ENCODE measurements at regions not wholly inside any gene's neighbourhood (a gene's known extent, or its start where the extent isn't known, plus 50 kb on each side); places are given as distances from the start of the nearest gene placed in this dataset.
"Not testable (repeated sequence)": the region's sequence is repeated elsewhere in the genome, so short reads cannot be mapped to it uniquely, and the experiment has no call there.

DNA sequence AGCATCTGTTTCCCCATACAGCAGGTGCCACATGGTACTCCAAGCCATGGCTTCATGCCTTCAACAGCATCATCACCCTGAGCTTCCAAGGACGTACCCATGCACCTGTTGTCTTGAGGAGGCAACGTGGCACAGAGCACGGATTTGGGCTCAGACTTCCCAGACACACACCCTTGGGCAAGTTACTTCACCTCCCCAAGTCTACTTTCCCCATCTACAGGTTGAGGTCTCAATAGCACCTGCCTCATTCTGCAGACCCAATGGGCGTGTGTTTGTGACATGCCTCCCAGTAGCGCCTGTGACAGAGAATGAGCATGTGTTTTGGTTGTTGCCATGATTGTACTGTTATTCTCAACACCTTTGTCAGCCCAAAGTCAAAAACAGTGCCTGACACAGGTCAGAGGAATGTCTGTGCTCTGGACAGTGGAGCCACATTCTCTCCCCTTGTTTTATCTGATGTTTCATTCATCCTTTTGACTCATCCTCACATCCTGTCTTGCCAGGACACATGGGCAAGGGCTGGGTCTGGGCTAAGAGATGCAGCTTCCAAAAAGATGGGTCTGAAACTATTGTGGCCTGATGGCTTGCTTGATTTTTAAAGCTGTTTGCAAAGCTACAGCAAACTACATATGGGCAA is 53.4 kb upstream of the CCND1 start:
- no peak for TF ChIP-seq CTCF (IDR thresholded peaks at IDR 0.05)
- Histone ChIP-seq H3K4me1 (no peaks in the 10 kb centered on the region), H3K27ac (no peak overlapping the region), H3K9me3 (no peaks in the 10 kb centered on the region), H3K4me3 (no peak overlapping the region), H3K36me3 (no peaks in the 10 kb centered on the region), H3K27me3 (no peaks in the 10 kb centered on the region)
- intact Hi-C loops (cut with DNase I; ENCODE audit: low total_unique reads), result no loop called here
- no peak for DNase-seq

GRCh38 chr11:69588270-69588669 is 52.7 kb upstream of the CCND1 start:
- Histone ChIP-seq H3K4me1 (no peaks in the 10 kb centered on the region), H3K36me3 (no peaks in the 10 kb centered on the region), H3K9me3 (no peaks in the 10 kb centered on the region), H3K4me3 (no peak overlapping the region), H3K27ac (no peak overlapping the region), H3K27me3 (no peaks in the 10 kb centered on the region)
- DNase-seq, result no peak
- intact Hi-C loops (cut with DNase I; ENCODE audit: low total_unique reads), result no loop called here
- TF ChIP-seq CTCF (IDR thresholded peaks at IDR 0.05), result no peak

DNA sequence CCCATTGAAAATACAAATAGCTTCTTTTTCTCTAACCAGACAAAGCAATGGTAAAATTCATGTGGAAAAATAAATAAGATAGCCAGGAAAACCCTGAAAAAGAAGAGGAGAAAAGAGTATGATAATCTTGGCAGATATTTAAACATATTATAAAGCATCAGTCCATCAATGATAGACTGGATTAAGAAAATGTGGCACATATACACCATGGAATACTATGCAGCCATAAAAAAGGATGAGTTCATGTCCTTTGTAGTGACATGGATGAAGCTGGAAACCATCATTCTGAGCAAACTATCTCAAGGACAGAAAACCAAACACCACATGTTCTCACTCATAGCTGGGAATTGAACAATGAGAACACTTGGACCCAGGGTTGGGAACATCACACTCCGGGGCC is 50.9 kb upstream of the CCND1 start:
- H3K4me3 ChIP-seq; H3K27me3 ChIP-seq; intact Hi-C loops (cut with DNase I; ENCODE audit: low total_unique reads); H3K4me1 ChIP-seq; DNase-seq; H3K27ac ChIP-seq; H3K9me3 ChIP-seq; H3K36me3 ChIP-seq: not testable (repeated sequence)
